Breast epithelium (tissue), 3 donors: ENCODE measurements at regions not wholly inside any gene's neighbourhood (a gene's known extent, or its start where the extent isn't known, plus 50 kb on each side); places are given as distances from the start of the nearest gene placed in this dataset.

Source experiments
- CTCF ChIP-seq, 3 donors: fragments of 450-650 bp; IDR thresholded peaks; one replicate each; pipeline ENCODE4 v1.5.1; 2016 to 2017; ENCODE audit warnings: antibody characterized with exemption in 3 of 3, mild to moderate bottlenecking in 3 of 3, moderate library complexity in 3 of 3
- POLR2AphosphoS5 ChIP-seq, 3 donors: sonication (generic); formaldehyde crosslinking; IDR thresholded peaks; one replicate each; pipeline ENCODE4 v1.6.1; 2017; ENCODE audit warnings: antibody characterized with exemption in 3 of 3

GRCh38 chr4:137610960-137611359, 78.7 kb upstream of the PCDH18 start:
- TF ChIP-seq POLR2AphosphoS5 (IDR thresholded peaks at IDR 0.05) (no peak), CTCF (IDR thresholded peaks at IDR 0.05) (no peak)
